Sigmoid colon (tissue), 4 donors: ENCODE measurements at regions not wholly inside any gene's neighbourhood (a gene's known extent, or its start where the extent isn't known, plus 50 kb on each side); places are given as distances from the start of the nearest gene placed in this dataset.

Source experiments
- CTCF ChIP-seq, 4 experiments: fragments of 450-650 bp in 3 of 4; fragments of 200-600 bp in 1 of 4; IDR thresholded peaks; one replicate each; pipeline ENCODE4 v1.5.1; 2016 to 2019; ENCODE audit warnings: antibody characterized with exemption in 4 of 4, mild to moderate bottlenecking in 3 of 4, moderate library complexity in 2 of 4
- EP300 ChIP-seq, 4 donors: sonication (generic); formaldehyde crosslinking; IDR thresholded peaks; one replicate each; pipeline ENCODE4 v1.6.1; 2017; ENCODE audit warnings: antibody characterized with exemption in 4 of 4
- POLR2A ChIP-seq, 2 donors: fragments of 450-650 bp; IDR thresholded peaks; one replicate each; pipeline ENCODE4 v1.6.1; 2016; ENCODE audit warnings: antibody characterized with exemption in 2 of 2, mild to moderate bottlenecking in 2 of 2, moderate library complexity in 2 of 2
- POLR2AphosphoS5 ChIP-seq, 4 donors: sonication (generic); formaldehyde crosslinking; IDR thresholded peaks; one replicate each; pipeline ENCODE4 v1.6.1; 2017; ENCODE audit warnings: antibody characterized with exemption in 4 of 4

DNA sequence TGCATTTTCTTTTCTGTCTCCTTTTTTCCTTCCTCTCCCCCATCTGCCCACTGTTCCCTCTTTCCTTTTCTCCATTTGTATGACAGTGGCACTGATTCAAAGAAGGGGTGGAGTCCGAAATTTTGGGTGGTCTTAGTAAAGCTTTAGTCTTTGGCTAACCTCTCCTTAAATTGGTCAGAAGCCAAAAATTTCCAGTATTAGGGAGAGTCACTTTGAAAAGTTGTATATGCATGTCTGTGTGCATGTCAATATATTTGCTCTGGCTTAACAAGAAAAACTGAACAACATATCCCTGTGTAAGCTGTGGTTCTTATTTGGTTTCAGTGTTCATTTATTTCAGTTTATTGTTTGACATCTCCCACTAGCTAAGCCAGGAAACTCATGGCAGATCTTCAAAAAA lies 314.8 kb upstream of the CXADR start:
- TF ChIP-seq CTCF (IDR thresholded peaks at IDR 0.05) = no peak
- TF ChIP-seq POLR2A (IDR thresholded peaks at IDR 0.05) = no peak
- no peak for TF ChIP-seq POLR2AphosphoS5 (IDR thresholded peaks at IDR 0.05)
- TF ChIP-seq EP300 (IDR thresholded peaks at IDR 0.05) = no peak
